DND-41 (cell line): ENCODE measurements at regions not wholly inside any gene's neighbourhood (a gene's known extent, or its start where the extent isn't known, plus 50 kb on each side); places are given as distances from the start of the nearest gene placed in this dataset.

Experiments
- CTCF ChIP-seq: IDR thresholded peaks from 2 replicates; pipeline ENCODE4 v1.5.1; 2012; ENCODE audit warnings: borderline replicate concordance, low read length, moderate library complexity, mild to moderate bottlenecking; ENCODE audit not compliant: poor library complexity, severe bottlenecking; ENCODE audit errors: extremely low read depth
- EZH2 ChIP-seq: IDR thresholded peaks from 3 replicates; pipeline ENCODE4 v1.6.1; 2012; ENCODE audit warnings: borderline replicate concordance, low read depth, mild to moderate bottlenecking, moderate library complexity, low read length, inconsistent platforms; ENCODE audit not compliant: severe bottlenecking

- TF ChIP-seq CTCF: no peak
- TF ChIP-seq EZH2: no peak
Measured at GRCh38 chr1:99441299-99442095, 177.2 kb downstream of the PLPPR4 start.
